ENCODE measurements at regions not wholly inside any gene's neighbourhood (a gene's known extent, or its start where the extent isn't known, plus 50 kb on each side); places are given as distances from the start of the nearest gene placed in this dataset.

DNA sequence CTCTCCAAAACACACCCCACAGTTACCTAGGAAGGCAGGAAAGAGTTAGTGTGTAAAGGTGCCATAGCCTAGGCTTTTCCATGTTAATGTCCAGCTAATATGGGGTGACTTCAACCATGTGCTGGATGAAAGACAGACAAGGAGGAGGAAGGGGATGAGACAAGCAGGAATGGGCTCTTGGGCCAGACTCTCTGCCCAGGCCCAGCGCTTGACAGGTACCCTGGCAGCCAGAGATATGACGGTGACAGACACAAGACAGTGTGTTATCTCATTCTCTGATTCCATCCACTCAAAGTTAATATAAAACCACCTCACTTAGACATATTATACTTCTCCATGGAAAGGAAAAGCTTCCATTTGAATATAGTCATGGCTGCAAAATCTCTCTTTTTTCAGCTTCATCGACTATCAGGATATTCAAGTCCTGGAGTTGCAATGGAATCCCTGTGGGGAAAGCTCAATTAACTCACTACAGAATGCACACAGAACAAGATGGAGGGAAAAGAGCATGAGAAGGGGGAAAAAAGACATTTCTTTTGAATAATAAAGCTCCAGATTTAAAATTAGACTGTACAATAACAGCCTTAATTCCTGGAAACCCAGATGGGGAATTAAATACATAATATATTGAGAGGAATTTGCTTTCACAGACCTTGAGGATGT, 596.7 kb downstream of the TOX3 start:
- ATAC-seq (ENCODE audit: low FRiP score): no peak
- TF ChIP-seq, protein P1, sequence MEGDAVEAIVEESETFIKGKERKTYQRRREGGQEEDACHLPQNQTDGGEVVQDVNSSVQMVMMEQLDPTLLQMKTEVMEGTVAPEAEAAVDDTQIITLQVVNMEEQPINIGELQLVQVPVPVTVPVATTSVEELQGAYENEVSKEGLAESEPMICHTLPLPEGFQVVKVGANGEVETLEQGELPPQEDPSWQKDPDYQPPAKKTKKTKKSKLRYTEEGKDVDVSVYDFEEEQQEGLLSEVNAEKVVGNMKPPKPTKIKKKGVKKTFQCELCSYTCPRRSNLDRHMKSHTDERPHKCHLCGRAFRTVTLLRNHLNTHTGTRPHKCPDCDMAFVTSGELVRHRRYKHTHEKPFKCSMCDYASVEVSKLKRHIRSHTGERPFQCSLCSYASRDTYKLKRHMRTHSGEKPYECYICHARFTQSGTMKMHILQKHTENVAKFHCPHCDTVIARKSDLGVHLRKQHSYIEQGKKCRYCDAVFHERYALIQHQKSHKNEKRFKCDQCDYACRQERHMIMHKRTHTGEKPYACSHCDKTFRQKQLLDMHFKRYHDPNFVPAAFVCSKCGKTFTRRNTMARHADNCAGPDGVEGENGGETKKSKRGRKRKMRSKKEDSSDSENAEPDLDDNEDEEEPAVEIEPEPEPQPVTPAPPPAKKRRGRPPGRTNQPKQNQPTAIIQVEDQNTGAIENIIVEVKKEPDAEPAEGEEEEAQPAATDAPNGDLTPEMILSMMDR (IDR thresholded peaks at IDR 0.05): no peak
- no peak for DNase-seq (ENCODE audit: low spot score)

DNA sequence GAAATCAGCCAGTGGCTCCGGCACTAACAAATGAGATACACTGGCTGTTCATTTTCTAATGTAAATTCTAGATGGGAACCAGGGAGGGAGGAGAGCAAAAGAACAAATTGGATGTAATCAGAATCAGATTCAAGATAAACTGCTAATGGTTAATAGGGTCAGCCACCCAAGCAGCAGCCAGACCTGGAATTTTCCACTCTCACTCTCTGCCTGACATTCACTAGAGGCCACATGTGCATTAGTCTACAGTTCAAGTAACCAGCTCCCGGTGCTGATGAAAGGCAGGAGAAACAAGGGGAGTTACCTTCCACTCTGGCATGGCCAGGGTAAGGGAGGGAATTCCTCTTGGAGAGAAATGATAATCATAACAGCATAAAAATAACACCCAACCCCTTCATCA, 597.7 kb downstream of the TOX3 start:
- DNase-seq (ENCODE audit: low spot score) (no peak), ATAC-seq (ENCODE audit: low FRiP score) (no peak)
- TF ChIP-seq, protein P1 (IDR thresholded peaks at IDR 0.05): no peak

DNA sequence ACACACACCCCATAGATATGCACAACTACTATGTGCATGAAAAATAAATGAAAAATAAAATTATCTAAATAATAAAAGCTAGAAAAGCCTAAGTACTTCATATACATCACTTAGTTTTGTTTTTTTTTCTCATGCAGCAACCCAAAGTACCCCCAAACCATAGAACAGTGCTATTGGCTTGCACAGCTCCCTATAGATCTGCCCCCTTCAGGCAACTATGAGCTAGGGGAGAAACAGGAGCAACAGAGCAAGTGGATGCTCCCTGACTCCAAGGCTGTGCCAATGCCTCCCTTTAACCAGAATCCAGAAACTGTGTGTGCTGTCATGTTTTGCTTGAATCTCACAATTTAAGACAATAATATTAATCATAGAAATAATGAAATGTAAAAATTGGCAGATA, 605.5 kb downstream of the TOX3 start:
- ATAC-seq (ENCODE audit: low FRiP score): no peak
- no peak for DNase-seq (ENCODE audit: low spot score)
- TF ChIP-seq, protein P1 (IDR thresholded peaks at IDR 0.05): no peak

DNA sequence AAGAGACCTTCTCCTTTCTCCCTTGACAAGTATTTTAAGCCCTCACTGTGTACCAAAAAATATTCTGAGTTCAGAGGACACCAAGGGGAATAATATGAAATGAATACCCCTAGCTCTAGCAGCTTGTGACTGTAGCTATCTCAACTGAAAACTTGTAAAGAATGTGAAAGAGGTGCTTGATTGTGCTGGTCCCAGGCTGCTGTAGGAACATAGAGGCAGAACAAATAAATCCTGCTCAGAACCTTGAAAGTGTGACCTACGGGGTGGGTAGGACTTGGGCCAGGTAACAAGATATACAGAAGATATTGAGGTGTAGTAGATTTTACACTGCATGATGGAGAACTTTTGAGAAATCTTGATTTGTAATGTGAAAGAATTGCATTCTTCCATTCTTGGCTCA, 606.8 kb downstream of the TOX3 start:
- no peak for ATAC-seq (ENCODE audit: low FRiP score)
- TF ChIP-seq, protein P1 (IDR thresholded peaks at IDR 0.05): no peak
- no peak for DNase-seq (ENCODE audit: low spot score)

DNA sequence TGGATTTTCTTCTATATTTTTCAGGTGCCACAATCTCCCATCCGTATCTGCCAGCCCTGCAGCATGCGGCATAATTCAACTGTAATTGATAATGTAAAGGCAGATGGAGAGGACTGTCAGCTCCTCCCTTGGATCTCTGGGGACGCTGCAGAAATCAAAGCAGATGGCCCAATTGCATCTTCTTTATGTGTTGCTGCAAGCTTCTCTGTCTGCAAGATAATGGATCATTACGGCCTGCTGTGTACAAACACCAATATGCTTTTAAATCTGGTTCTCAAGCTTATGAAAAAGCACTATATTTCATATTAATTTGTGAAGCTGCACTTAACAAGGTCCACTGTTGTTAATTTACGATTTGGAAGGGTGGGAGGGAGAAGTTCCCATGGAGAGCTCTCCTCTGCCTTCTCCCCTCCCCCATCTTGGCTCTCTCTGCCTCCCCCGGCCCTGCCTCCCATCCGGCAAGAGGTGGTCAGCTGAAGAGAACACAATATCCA, 607.5 kb downstream of the TOX3 start:
- ATAC-seq (ENCODE audit: low FRiP score) (no peak), DNase-seq (ENCODE audit: low spot score) (no peak)
- TF ChIP-seq, protein P1 (IDR thresholded peaks at IDR 0.05): no peak

DNA sequence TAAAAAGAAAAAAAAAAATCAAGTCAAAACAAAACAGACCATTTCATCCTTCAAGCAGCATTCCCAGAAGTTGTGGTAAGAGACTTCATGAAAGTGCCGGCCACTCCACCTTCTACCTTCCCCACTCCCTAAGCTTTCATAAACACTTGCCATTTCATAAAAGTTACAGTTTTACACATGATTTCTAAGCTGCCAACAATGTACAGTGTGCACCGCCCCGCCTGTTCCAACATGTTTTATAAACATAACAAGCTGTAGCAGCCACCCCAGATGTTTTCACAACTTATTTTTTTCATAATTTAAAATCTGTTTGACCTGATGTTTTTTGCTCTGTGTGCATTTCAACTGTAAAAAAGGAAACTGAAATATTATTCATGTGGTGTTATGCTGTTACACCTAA, 608.1 kb downstream of the TOX3 start:
- ATAC-seq (ENCODE audit: low FRiP score) (no peak), DNase-seq (ENCODE audit: low spot score) (no peak)
- TF ChIP-seq, protein P1 (IDR thresholded peaks at IDR 0.05): no peak

DNA sequence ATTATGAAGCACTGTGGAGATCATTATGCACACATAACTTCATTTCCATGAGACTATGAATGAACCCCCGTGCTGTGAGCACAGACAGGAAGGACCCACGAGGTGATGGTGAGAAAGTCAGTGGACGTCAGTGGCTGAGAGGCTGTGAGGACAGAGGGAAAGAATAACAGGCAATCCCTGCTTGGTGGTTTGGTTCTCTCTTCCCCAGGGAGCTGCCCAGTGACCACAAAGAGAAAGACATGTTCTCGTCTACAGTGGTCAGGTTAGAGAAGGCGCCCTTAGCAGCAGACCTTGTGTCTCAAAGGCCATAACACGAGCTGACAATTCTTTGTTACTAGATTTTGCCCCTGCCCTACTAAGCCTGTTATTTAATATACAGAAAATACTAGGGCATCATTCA, 609.2 kb downstream of the TOX3 start:
- DNase-seq (ENCODE audit: low spot score): no peak
- ATAC-seq (ENCODE audit: low FRiP score): no peak
- TF ChIP-seq, protein P1 (IDR thresholded peaks at IDR 0.05): no peak

All from omental fat pad (tissue), 3 donors.